ENCODE measurements at regions not wholly inside any gene's neighbourhood (a gene's known extent, or its start where the extent isn't known, plus 50 kb on each side); places are given as distances from the start of the nearest gene placed in this dataset.

- Histone ChIP-seq H3K27me3 (ENCODE audit: control insufficient read depth, insufficient read depth, low read length) (no peaks in the 10 kb centered on the region), H3K9me3 (ENCODE audit: control insufficient read depth, insufficient read depth, low read length) (no peaks in the 10 kb centered on the region), H4K5ac (ENCODE audit: low read depth, low read length) (no peak overlapping the region), H2BK15ac (ENCODE audit: low read depth, low read length) (no peak overlapping the region), H3K14ac (replicated peaks; ENCODE audit: low read depth, low read length) (no peak overlapping the region), H2BK20ac (ENCODE audit: low read depth, low read length) (no peak overlapping the region), H4K8ac (ENCODE audit: low read depth in 2 of 2, low read length in 2 of 2) (peak overlapping the region in 1 of 2 experiments; percentile 13; a peak in 1 of 4 replicates), H3K4me1 (ENCODE audit: control insufficient read depth, insufficient read depth, low read length) (peaks cover 8% of the 10 kb centered on the region), H3K4me3 (ENCODE audit: insufficient read depth, low read depth, low read length) (no peak overlapping the region), H3K56ac (ENCODE audit: extremely low read depth, insufficient read depth, low read length) (no peak overlapping the region), H2BK5ac (ENCODE audit: low read depth, low read length, poor library complexity, severe bottlenecking) (peak overlapping the region; percentile 85), H3K79me1 (ENCODE audit: low read depth in 1 of 2, low read length in 2 of 2) (peaks cover 0 to 6% of the 10 kb centered on the region in 2 experiments; a peak in 2 of 4 replicates), H2AK5ac (ENCODE audit: low read depth, low read length) (no peak overlapping the region), H4K91ac (ENCODE audit: insufficient read depth, low read depth, low read length) (no peak overlapping the region), H3K18ac (ENCODE audit: low read depth, low read length) (no peak overlapping the region), H3K36me3 (ENCODE audit: control insufficient read depth, insufficient read depth, low read length) (peaks cover 25% of the 10 kb centered on the region), H3K9ac (ENCODE audit: low read depth, low read length) (no peak overlapping the region), H3K9me1 (ENCODE audit: insufficient read depth, low read length) (no peaks in the 10 kb centered on the region), H3K27ac (ENCODE audit: insufficient read depth, low read length) (peak overlapping the region; percentile 47; the same call in 1 of the 2 replicates), H2BK120ac (ENCODE audit: low read depth, low read length) (no peak overlapping the region), H2AFZ (replicated peaks; ENCODE audit: low read length, poor library complexity) (no peak overlapping the region), H4K20me1 (ENCODE audit: insufficient read depth, low read length) (peaks cover 65% of the 10 kb centered on the region), H3K4ac (ENCODE audit: low read depth, low read length) (no peak overlapping the region), H2AK9ac (replicated peaks; ENCODE audit: low read depth, low read length, poor library complexity) (no peak overlapping the region), H3K23ac (ENCODE audit: low read depth, low read length) (no peak overlapping the region), H3K4me2 (ENCODE audit: low read depth, low read length) (no peak overlapping the region)
- no peak for DNase-seq
- no CpG with 5 or more reads among the region's 5 CpGs for WGBS, 2 experiments (ENCODE audit: extremely low coverage in 2 of 2, insufficient read length in 1 of 2)
- intact Hi-C loops (cut with micrococcal nuclease), result no loop called here
- in situ Hi-C loops (cut with MboI; ENCODE audit: low sequenced_read_pairs), result no loop called here
- dilution Hi-C loops (cut with HindIII; ENCODE audit: low sequenced_read_pairs, unreplicated experiment), result no loop called here
- ATAC-seq (ENCODE audit: low read depth), result no peak
- no peak for TF ChIP-seq RAD21 (IDR thresholded peaks at IDR 0.05; ENCODE audit: low read length)
- no peak for TF ChIP-seq MXI1 (IDR thresholded peaks at IDR 0.05; ENCODE audit: borderline replicate concordance, low read depth, low read length)
- no peak for TF ChIP-seq USF2 (IDR thresholded peaks at IDR 0.05; ENCODE audit: low read depth, low read length)
- no peak for TF ChIP-seq SMC3 (IDR thresholded peaks at IDR 0.05; ENCODE audit: low read depth, low read length)
- TF ChIP-seq BHLHE40 (IDR thresholded peaks at IDR 0.05; ENCODE audit: low read depth, low read length), result no peak
- TF ChIP-seq CTCF (conservative IDR thresholded peaks at IDR 0.05; ENCODE audit: low read depth, low read length), result no peak
- no peak for TF ChIP-seq NFE2L2 (IDR thresholded peaks at IDR 0.05; ENCODE audit: low read depth, low read length)
- TF ChIP-seq RFX5 (IDR thresholded peaks at IDR 0.05; ENCODE audit: low read depth, low read length), result no peak
- no peak for TF ChIP-seq RCOR1 (IDR thresholded peaks at IDR 0.05; ENCODE audit: insufficient replicate concordance, low read length)
- no peak for TF ChIP-seq FOS (IDR thresholded peaks at IDR 0.05; ENCODE audit: low read depth, low read length)
- TF ChIP-seq MAFK (IDR thresholded peaks at IDR 0.05; ENCODE audit: low read depth, low read length), result no peak
- TF ChIP-seq POLR2A (IDR thresholded peaks at IDR 0.05; ENCODE audit: low read depth, low read length), result no peak
- no peak for TF ChIP-seq CEBPB (IDR thresholded peaks at IDR 0.05; ENCODE audit: low read depth, low read length)
- no peak for TF ChIP-seq CHD1 (IDR thresholded peaks at IDR 0.05; ENCODE audit: low read depth, low read length)
- TF ChIP-seq ELK1 (IDR thresholded peaks at IDR 0.05; ENCODE audit: borderline replicate concordance, low read depth, low read length), result no peak
- TF ChIP-seq MAZ (IDR thresholded peaks at IDR 0.05; ENCODE audit: borderline replicate concordance, low read depth, low read length), result no peak
- ChIA-PET CTCF (no interaction called here), POLR2A (ENCODE audit: unreplicated experiment) (no interaction called here)
- BruUV-seq (replicated peaks), result no TSS peak
These were observed 550.0 kb upstream of the DIPK2B start for GRCh38 chrX:45750639-45751038.

All from IMR-90 (cell line).